ENCODE measurements at regions not wholly inside any gene's neighbourhood (a gene's known extent, or its start where the extent isn't known, plus 50 kb on each side); places are given as distances from the start of the nearest gene placed in this dataset.

- TF ChIP-seq CTCF (IDR thresholded peaks at IDR 0.05) (peak in 1 of 7 experiments; percentile 7), POLR2A (IDR thresholded peaks at IDR 0.05) (no peak)
These were observed 174.4 kb upstream of the KIAA1217 start for GRCh38 chr10:24034571-24034970.

All from body of pancreas (tissue), 4 donors.